ENCODE measurements at regions not wholly inside any gene's neighbourhood (a gene's known extent, or its start where the extent isn't known, plus 50 kb on each side); places are given as distances from the start of the nearest gene placed in this dataset.

- peaks cover 0 to 3% (median 0%) of the 10 kb centered on the region in 7 donors for H3K9me3 Mint-ChIP-seq
- H3K4me2 ChIP-seq (replicated peaks; ENCODE audit: extremely low read depth, low read length, poor library complexity, severe bottlenecking), result no peak overlapping the region
- no peaks in the 10 kb centered on the region for H3K36me3 ChIP-seq (replicated peaks in 1 of 2; ENCODE audit: control insufficient read depth in 1 of 2, insufficient read depth in 2 of 2, low read length in 2 of 2)
- no peaks in the 10 kb centered on the region for H3K9me3 ChIP-seq (replicated peaks in 1 of 2; ENCODE audit: control insufficient read depth in 1 of 2, insufficient read depth in 1 of 2, low read length in 2 of 2)
- no peaks in the 10 kb centered on the region for H3K4me1 ChIP-seq (ENCODE audit: control insufficient read depth in 1 of 2, insufficient read depth in 2 of 2, low read length in 2 of 2)
- peaks cover 9 to 16% (median 16%) of the 10 kb centered on the region in 3 donors for H3K27me3 Mint-ChIP-seq (ENCODE audit: low read depth in 3 of 3)
- H3K4me3 Mint-ChIP-seq, result no peak overlapping the region
- DNase-seq, result no peak
- H3K27me3 ChIP-seq (ENCODE audit: control insufficient read depth in 2 of 2, insufficient read depth in 2 of 2, low read length in 2 of 2), result peaks cover 0 to 3% of the 10 kb centered on the region in 2 donors
- 89% methylated on average over 6 of the region's 6 CpGs for WGBS (ENCODE audit: insufficient coverage)
- H3K4me3 ChIP-seq (replicated peaks in 1 of 3; ENCODE audit: low read depth in 2 of 3, low read length in 3 of 3), result no peak overlapping the region
- TF ChIP-seq CTCF (IDR thresholded peaks at IDR 0.05), result no peak
- H3K27ac Mint-ChIP-seq, result no peak overlapping the region
- no peaks in the 10 kb centered on the region for H3K36me3 Mint-ChIP-seq
- no peaks in the 10 kb centered on the region for H3K79me2 ChIP-seq (ENCODE audit: insufficient read depth, low read length)
- H3K9ac ChIP-seq (ENCODE audit: insufficient read depth, low read length, poor library complexity, severe bottlenecking), result no peak overlapping the region
- no peaks in the 10 kb centered on the region for H3K4me1 Mint-ChIP-seq
- H4K20me1 ChIP-seq (ENCODE audit: insufficient read depth, low read length), result no peaks in the 10 kb centered on the region
- intact Hi-C loops (cut with micrococcal nuclease), result no loop called here
- no peak overlapping the region for H3K27ac ChIP-seq (ENCODE audit: low read depth in 1 of 2, low read length in 2 of 2)
- no peak overlapping the region for H2AFZ ChIP-seq (ENCODE audit: insufficient read depth, low read depth, low read length, poor library complexity, severe bottlenecking)
Observed at GRCh38 chr9:126119731-126120130, 206.9 kb upstream of the MVB12B start.

- Histone ChIP-seq H3K27me3 (ENCODE audit: control insufficient read depth in 2 of 2, insufficient read depth in 2 of 2, low read length in 2 of 2) (peaks cover 0 to 3% of the 10 kb centered on the region in 2 donors), H2AFZ (ENCODE audit: insufficient read depth, low read depth, low read length, poor library complexity, severe bottlenecking) (no peak overlapping the region), H3K4me2 (replicated peaks; ENCODE audit: extremely low read depth, low read length, poor library complexity, severe bottlenecking) (no peak overlapping the region), H3K4me3 (replicated peaks in 1 of 3; ENCODE audit: low read depth in 2 of 3, low read length in 3 of 3) (no peak overlapping the region), H3K79me2 (ENCODE audit: insufficient read depth, low read length) (no peaks in the 10 kb centered on the region), H3K9ac (ENCODE audit: insufficient read depth, low read length, poor library complexity, severe bottlenecking) (no peak overlapping the region), H3K36me3 (replicated peaks in 1 of 2; ENCODE audit: control insufficient read depth in 1 of 2, insufficient read depth in 2 of 2, low read length in 2 of 2) (no peaks in the 10 kb centered on the region), H4K20me1 (ENCODE audit: insufficient read depth, low read length) (no peaks in the 10 kb centered on the region), H3K4me1 (ENCODE audit: control insufficient read depth in 1 of 2, insufficient read depth in 2 of 2, low read length in 2 of 2) (no peaks in the 10 kb centered on the region), H3K27ac (ENCODE audit: low read depth in 1 of 2, low read length in 2 of 2) (no peak overlapping the region), H3K9me3 (replicated peaks in 1 of 2; ENCODE audit: control insufficient read depth in 1 of 2, insufficient read depth in 1 of 2, low read length in 2 of 2) (no peaks in the 10 kb centered on the region)
- TF ChIP-seq CTCF (IDR thresholded peaks at IDR 0.05), result no peak
- H3K27ac Mint-ChIP-seq, result no peak overlapping the region
- no peak for DNase-seq
- H3K36me3 Mint-ChIP-seq, result no peaks in the 10 kb centered on the region
- H3K9me3 Mint-ChIP-seq, result peaks cover 0 to 4% (median under 1%) of the 10 kb centered on the region in 7 donors
- 82% methylated on average over 3 of the region's 4 CpGs for WGBS (ENCODE audit: insufficient coverage)
- H3K27me3 Mint-ChIP-seq (ENCODE audit: low read depth in 3 of 3), result peaks cover 8 to 26% (median 15%) of the 10 kb centered on the region in 3 donors
- H3K4me1 Mint-ChIP-seq, result no peaks in the 10 kb centered on the region
- intact Hi-C loops (cut with micrococcal nuclease), result no loop called here
- H3K4me3 Mint-ChIP-seq, result no peak overlapping the region
Observed at GRCh38 chr9:126122901-126123616, 203.6 kb upstream of the MVB12B start.

Data from CD14-positive monocyte (primary cell).